ENCODE measurements at regions not wholly inside any gene's neighbourhood (a gene's known extent, or its start where the extent isn't known, plus 50 kb on each side); places are given as distances from the start of the nearest gene placed in this dataset.

DNA sequence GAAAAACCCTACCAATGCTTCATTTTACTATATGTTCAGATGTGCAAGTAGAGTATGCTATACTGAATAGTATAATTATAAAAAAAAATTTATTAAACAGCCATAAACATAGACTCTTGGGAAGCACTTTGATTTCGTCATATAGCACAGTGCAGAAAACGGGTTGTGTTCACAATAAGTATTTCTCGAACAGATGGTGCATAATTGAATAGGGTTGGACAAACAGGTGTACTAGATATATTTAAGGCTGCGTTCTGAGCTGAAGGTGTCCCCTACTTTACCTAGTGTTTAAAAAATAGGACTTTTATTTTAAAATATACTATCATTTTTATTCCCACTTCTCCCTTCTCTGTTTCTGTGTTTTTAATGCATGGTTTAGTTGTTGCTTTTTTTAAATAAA lies 841.5 kb downstream of the ANKRD7 start:
- H3F3A ChIP-seq (replicated peaks; ENCODE audit: low read depth) = no peaks in the 10 kb centered on the region
- DNase-seq (ENCODE audit: low spot score) (no peak), ATAC-seq (no peak)
- no peaks in the 10 kb centered on the region for H3K36me3 ChIP-seq (ENCODE audit: insufficient read depth)
- TF ChIP-seq JUNB (IDR thresholded peaks at IDR 0.05; ENCODE audit: unreplicated experiment) = no peak
- H3K4me1 ChIP-seq (ENCODE audit: insufficient read depth) = peaks cover 10% of the 10 kb centered on the region; the same call in 1 of the 2 replicates
- H3K27ac Mint-ChIP-seq = no peak overlapping the region
- H3K4me2 ChIP-seq = no peak overlapping the region
- H3K27me3 Mint-ChIP-seq (ENCODE audit: insufficient read depth, low read depth, poor library complexity) = peaks cover 4% of the 10 kb centered on the region
- H3K9me3 Mint-ChIP-seq = no peaks in the 10 kb centered on the region
- no peaks in the 10 kb centered on the region for H4K20me1 ChIP-seq (replicated peaks; ENCODE audit: insufficient read depth)
- H3K4me3 Mint-ChIP-seq = no peak overlapping the region
- 0 out of 2 replicates have a peak, but pooled peaks cover 3% of the 10 kb centered on the region for H3K9me2 ChIP-seq (ENCODE audit: insufficient read depth)
- no peak overlapping the region for H2AFZ ChIP-seq
- no peaks in the 10 kb centered on the region for H3K79me2 ChIP-seq (replicated peaks; ENCODE audit: insufficient read depth)
- no peaks in the 10 kb centered on the region for H3K27me3 ChIP-seq (ENCODE audit: insufficient read depth)
- no peaks in the 10 kb centered on the region for H3K36me3 Mint-ChIP-seq (ENCODE audit: low read depth)
- H3K27ac ChIP-seq (ENCODE audit: low read depth) = no peak overlapping the region
- H3K4me3 ChIP-seq = no peak overlapping the region
- peaks cover 9% of the 10 kb centered on the region; the same call in 2 of the 3 replicates for H3K4me1 Mint-ChIP-seq

DNA sequence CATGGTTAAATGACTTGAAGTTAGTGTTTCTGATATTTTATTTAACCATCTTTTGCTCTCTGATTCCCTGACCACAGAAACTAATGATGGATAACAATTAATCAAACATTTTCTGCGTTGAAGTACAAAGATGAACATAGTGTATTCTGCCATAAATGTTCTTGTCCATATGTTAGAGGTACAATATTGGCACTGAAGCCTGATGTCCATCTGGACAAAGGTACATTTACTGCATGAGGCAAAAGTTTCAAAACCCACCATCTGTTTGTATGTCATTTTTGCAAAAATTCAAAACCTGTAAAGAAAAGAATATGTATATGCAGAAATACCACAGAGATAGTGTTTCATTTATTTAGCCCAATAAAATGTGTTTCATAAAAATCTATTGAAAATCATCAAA lies 861.5 kb downstream of the ANKRD7 start:
- Mint-ChIP-seq H3K9me3 (peaks cover 19% of the 10 kb centered on the region; the same call in 2 of the 3 replicates), H3K4me3 (no peak overlapping the region), H3K4me1 (peaks cover 4% of the 10 kb centered on the region; the same call in 1 of the 3 replicates), H3K27me3 (ENCODE audit: insufficient read depth, low read depth, poor library complexity) (no peaks in the 10 kb centered on the region), H3K36me3 (ENCODE audit: low read depth) (peaks cover 27% of the 10 kb centered on the region; the same call in 2 of the 3 replicates), H3K27ac (no peak overlapping the region)
- no peaks in the 10 kb centered on the region for H4K20me1 ChIP-seq (replicated peaks; ENCODE audit: insufficient read depth)
- H3K4me2 ChIP-seq = no peak overlapping the region
- H3K9me2 ChIP-seq (ENCODE audit: insufficient read depth) = no peaks in the 10 kb centered on the region
- H3K4me3 ChIP-seq = no peak overlapping the region
- TF ChIP-seq, protein P1, sequence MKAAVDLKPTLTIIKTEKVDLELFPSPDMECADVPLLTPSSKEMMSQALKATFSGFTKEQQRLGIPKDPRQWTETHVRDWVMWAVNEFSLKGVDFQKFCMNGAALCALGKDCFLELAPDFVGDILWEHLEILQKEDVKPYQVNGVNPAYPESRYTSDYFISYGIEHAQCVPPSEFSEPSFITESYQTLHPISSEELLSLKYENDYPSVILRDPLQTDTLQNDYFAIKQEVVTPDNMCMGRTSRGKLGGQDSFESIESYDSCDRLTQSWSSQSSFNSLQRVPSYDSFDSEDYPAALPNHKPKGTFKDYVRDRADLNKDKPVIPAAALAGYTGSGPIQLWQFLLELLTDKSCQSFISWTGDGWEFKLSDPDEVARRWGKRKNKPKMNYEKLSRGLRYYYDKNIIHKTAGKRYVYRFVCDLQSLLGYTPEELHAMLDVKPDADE (IDR thresholded peaks at IDR 0.05) = no peak
- TF ChIP-seq, protein P2, sequence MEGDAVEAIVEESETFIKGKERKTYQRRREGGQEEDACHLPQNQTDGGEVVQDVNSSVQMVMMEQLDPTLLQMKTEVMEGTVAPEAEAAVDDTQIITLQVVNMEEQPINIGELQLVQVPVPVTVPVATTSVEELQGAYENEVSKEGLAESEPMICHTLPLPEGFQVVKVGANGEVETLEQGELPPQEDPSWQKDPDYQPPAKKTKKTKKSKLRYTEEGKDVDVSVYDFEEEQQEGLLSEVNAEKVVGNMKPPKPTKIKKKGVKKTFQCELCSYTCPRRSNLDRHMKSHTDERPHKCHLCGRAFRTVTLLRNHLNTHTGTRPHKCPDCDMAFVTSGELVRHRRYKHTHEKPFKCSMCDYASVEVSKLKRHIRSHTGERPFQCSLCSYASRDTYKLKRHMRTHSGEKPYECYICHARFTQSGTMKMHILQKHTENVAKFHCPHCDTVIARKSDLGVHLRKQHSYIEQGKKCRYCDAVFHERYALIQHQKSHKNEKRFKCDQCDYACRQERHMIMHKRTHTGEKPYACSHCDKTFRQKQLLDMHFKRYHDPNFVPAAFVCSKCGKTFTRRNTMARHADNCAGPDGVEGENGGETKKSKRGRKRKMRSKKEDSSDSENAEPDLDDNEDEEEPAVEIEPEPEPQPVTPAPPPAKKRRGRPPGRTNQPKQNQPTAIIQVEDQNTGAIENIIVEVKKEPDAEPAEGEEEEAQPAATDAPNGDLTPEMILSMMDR (conservative IDR thresholded peaks at IDR 0.05; ENCODE audit: low read depth in 2 of 2) = no peak
- TF ChIP-seq EZH2phosphoT487 (IDR thresholded peaks at IDR 0.05; ENCODE audit: unreplicated experiment) (no peak), ZNF331 (CRISPR knock-in tag; IDR thresholded peaks at IDR 0.05; ENCODE audit: low read depth) (no peak)
- TF ChIP-seq, protein P3, sequence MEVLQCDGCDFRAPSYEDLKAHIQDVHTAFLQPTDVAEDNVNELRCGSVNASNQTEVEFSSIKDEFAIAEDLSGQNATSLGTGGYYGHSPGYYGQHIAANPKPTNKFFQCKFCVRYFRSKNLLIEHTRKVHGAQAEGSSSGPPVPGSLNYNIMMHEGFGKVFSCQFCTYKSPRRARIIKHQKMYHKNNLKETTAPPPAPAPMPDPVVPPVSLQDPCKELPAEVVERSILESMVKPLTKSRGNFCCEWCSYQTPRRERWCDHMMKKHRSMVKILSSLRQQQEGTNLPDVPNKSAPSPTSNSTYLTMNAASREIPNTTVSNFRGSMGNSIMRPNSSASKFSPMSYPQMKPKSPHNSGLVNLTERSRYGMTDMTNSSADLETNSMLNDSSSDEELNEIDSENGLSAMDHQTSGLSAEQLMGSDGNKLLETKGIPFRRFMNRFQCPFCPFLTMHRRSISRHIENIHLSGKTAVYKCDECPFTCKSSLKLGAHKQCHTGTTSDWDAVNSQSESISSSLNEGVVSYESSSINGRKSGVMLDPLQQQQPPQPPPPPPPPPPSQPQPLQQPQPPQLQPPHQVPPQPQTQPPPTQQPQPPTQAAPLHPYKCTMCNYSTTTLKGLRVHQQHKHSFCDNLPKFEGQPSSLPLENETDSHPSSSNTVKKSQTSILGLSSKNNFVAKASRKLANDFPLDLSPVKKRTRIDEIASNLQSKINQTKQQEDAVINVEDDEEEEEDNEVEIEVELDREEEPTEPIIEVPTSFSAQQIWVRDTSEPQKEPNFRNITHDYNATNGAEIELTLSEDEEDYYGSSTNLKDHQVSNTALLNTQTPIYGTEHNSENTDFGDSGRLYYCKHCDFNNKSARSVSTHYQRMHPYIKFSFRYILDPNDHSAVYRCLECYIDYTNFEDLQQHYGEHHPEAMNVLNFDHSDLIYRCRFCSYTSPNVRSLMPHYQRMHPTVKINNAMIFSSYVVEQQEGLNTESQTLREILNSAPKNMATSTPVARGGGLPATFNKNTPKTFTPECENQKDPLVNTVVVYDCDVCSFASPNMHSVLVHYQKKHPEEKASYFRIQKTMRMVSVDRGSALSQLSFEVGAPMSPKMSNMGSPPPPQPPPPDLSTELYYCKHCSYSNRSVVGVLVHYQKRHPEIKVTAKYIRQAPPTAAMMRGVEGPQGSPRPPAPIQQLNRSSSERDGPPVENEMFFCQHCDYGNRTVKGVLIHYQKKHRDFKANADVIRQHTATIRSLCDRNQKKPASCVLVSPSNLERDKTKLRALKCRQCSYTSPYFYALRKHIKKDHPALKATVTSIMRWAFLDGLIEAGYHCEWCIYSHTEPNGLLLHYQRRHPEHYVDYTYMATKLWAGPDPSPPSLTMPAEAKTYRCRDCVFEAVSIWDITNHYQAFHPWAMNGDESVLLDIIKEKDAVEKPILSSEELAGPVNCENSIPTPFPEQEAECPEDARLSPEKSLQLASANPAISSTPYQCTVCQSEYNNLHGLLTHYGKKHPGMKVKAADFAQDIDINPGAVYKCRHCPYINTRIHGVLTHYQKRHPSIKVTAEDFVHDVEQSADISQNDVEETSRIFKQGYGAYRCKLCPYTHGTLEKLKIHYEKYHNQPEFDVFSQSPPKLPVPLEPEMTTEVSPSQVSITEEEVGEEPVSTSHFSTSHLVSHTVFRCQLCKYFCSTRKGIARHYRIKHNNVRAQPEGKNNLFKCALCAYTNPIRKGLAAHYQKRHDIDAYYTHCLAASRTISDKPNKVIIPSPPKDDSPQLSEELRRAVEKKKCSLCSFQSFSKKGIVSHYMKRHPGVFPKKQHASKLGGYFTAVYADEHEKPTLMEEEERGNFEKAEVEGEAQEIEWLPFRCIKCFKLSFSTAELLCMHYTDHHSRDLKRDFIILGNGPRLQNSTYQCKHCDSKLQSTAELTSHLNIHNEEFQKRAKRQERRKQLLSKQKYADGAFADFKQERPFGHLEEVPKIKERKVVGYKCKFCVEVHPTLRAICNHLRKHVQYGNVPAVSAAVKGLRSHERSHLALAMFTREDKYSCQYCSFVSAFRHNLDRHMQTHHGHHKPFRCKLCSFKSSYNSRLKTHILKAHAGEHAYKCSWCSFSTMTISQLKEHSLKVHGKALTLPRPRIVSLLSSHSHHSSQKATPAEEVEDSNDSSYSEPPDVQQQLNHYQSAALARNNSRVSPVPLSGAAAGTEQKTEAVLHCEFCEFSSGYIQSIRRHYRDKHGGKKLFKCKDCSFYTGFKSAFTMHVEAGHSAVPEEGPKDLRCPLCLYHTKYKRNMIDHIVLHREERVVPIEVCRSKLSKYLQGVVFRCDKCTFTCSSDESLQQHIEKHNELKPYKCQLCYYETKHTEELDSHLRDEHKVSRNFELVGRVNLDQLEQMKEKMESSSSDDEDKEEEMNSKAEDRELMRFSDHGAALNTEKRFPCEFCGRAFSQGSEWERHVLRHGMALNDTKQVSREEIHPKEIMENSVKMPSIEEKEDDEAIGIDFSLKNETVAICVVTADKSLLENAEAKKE (CRISPR knock-in tag; IDR thresholded peaks at IDR 0.05) = no peak
- H3K27ac ChIP-seq (ENCODE audit: low read depth) = no peak overlapping the region
- H3K4me1 ChIP-seq (ENCODE audit: insufficient read depth) = peaks cover 4% of the 10 kb centered on the region; the same call in 1 of the 2 replicates
- H2AFZ ChIP-seq = no peak overlapping the region
- DNase-seq (ENCODE audit: low spot score) (no peak), ATAC-seq (no peak)
- H3K36me3 ChIP-seq (ENCODE audit: insufficient read depth) = no peaks in the 10 kb centered on the region
- no peaks in the 10 kb centered on the region for H3K27me3 ChIP-seq (ENCODE audit: insufficient read depth)
- H3K79me2 ChIP-seq (replicated peaks; ENCODE audit: insufficient read depth) = no peaks in the 10 kb centered on the region
- H3F3A ChIP-seq (replicated peaks; ENCODE audit: low read depth) = no peaks in the 10 kb centered on the region

Measured in GM23338 (cell line).